Anterior cingulate cortex (tissue), 58 donors: ENCODE measurements at regions not wholly inside any gene's neighbourhood (a gene's known extent, or its start where the extent isn't known, plus 50 kb on each side); places are given as distances from the start of the nearest gene placed in this dataset.

Experiments
- DNase-seq, 58 donors: peaks; one replicate each; lab custom pipeline; 2025; lab: John Stamatoyannopoulos, UW

GRCh38 chr5:158487156-158487555, 612.6 kb downstream of the EBF1 start:
- no peak for DNase-seq

GRCh38 chr5:158486566-158486965, 613.1 kb downstream of the EBF1 start:
- DNase-seq = no peak

GRCh38 chr5:158485604-158486081, 614.1 kb downstream of the EBF1 start:
- peak in 1 of 58 donors; percentile 2 for DNase-seq

GRCh38 chr5:158485047-158485446, 614.7 kb downstream of the EBF1 start:
- DNase-seq = peak in 7 of 58 donors; percentile 3 to 47 (median 5)

- DNase-seq = no peak
Observed at GRCh38 chr5:158484150-158484549, 615.6 kb downstream of the EBF1 start.

GRCh38 chr5:158483281-158483860, 616.3 kb downstream of the EBF1 start:
- no peak for DNase-seq

DNA sequence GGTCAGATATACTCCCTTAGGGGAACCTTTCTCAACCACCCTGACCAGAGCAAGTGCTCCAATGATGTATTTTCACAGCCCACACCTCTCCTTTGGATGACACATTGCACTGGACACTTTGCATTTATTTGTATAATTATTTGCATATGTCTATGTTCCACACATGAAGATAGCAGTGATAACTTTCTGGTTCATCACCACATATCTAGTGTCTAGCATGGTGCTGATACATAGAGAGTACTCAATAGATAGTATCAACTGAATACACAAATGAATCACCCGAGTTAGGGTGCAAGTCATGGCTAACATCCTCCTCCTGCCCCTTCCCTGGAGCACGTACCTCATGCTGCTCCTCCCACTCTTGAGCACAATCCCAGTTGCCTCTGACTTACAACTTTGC, 617.6 kb downstream of the EBF1 start:
- DNase-seq = no peak

- DNase-seq = no peak
Observed at GRCh38 chr5:158478139-158478538, 619.2 kb upstream of the CLINT1 start.

GRCh38 chr5:158477214-158477613, 618.3 kb upstream of the CLINT1 start:
- no peak for DNase-seq

DNA sequence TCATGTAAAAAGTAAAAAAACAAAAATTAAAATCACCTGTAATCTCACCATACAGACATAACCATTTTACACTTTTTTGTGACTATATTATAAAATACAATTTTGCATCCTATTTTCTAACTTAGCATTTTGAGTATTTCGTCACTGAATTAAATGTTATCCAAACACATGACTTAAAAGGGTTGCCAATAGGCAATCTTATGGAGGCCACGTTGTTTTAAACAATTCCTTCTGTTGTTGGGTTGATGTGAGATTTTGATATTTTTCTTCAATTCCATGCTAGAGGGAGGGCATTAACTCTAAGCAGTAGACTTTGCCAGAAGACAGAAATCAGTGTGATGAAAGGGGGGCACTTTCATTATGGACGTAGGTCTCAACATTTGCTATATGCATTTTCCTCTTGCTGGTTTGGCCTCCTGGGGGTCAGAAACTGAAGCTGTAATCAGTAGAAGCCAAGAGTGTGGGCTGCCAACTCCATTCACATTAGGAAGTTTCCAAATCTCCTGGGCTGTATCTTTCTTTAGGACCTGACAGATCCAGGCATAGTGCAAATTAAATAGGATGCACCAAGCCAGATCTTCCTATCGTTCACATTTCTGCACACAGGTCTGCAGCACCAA, 614.2 kb upstream of the CLINT1 start:
- DNase-seq = no peak

GRCh38 chr5:158471535-158471924, 612.6 kb upstream of the CLINT1 start:
- DNase-seq = no peak

GRCh38 chr5:158470764-158471534, 612.0 kb upstream of the CLINT1 start:
- no peak for DNase-seq

DNA sequence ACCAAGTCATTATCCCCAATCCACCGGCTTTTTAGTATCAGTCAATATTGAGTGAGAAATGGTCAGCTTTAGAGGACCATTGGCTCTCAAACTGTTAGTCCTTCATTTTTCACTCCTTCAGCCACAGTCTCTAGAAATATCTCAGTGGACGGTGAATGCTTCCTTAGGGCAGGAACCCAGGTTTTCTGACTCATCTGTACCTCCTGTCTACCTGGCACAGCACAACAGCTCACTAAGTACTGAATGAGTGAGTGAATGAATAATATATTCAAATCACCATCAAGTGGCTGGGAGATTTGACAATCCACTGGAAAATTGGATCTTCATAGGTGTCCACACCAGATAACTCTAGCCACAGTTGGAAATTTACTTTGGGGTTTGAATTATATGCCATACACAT, 609.5 kb upstream of the CLINT1 start:
- no peak for DNase-seq

GRCh38 chr5:158466191-158466590, 607.2 kb upstream of the CLINT1 start:
- DNase-seq = peak in 1 of 58 donors; percentile 26

DNA sequence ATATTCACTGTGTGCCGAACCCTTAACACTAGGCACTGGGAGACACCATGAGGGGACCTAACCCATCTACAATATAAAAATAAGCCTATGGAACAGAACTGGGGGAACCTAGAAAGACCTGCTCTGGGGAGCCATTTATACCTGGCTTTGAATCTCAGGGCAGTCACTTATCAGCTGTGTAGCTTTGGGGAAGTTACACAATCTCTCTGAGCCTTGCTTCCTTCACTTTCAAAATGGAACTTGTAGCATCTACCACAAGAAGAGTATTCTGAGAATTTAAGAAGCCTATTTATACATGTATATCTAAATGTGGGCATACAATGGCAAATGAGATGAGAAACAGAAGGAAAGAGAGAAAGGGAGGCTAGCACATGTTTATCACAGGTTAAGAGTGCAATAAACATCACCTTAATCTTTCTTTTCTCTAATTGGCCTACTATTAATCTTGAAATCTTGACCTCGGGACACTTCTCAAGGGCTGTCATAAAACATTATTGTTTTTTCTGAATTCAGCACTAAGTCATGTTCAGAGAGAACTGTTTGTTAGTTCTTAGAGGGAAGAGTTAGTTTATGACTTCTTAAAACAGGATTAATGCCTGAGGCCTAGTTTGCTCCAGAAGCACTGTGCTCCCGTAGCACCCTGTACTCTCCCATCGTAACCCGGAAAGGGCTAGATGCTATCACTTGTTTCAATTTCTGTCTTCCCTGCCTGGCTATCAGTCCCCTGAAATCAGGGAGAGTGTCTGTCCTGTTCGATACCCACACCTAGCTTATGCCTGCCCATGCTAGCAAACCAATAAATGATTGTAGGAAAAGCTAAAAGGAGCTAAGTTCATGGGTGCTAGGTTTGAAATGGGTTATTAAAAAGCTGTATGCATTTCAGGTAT, 606.4 kb upstream of the CLINT1 start:
- no peak for DNase-seq

DNA sequence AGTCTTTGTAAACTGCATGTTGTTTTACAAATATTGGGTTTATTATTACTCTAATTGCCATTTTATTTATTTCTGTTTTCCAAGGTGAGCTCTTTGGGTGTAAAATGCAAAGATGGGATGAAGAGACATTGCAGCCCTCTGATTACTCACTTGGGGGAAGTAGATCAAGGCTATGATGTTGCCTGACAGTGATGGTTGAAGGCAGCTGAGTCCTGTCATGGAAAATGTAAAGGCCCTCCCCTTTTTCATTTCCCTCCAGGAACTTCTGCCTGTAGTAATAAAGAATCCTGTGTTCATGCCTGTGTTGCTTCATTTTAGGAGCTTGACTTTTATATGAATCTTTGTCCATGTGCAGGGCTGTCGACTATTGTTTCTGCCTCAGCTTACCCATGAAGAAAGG, 605.4 kb upstream of the CLINT1 start:
- no peak for DNase-seq

DNA sequence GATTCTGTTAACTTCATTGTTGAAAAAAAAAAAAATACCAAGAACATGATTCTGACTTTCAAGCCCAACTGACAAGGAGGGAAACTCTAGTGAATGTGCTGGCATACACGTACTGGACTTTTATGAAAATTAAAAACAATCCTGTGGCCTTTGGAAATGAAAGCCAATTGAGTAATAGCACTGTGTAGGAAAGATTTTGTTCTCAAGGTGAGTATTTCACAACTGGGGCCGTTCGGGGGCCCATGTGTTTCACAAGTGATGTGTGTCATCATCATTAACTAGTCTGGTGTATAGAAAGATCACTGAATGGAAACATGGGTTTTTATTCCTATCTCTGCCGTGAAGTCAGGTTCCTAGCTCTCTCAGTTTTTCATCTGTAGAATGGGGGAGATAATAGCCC, 605.0 kb upstream of the CLINT1 start:
- DNase-seq = no peak

DNA sequence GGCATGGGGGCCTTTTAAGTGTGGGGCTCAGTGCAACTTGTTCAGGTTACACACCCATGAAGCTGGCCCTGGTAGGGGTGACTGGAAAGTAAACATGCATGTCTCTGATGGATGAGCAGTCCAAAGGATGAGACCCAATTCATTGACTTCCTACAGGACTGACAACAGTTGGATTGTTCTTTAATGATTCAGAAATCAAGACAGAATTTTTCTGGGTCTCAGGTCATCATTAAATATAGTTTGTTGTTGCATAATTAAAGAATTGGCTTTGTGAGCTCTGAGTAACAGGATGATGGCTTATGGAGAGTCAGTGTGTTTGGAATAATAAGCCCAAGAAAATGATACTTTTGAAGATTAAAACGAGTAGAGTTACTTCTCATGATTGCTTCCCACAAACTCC, 604.2 kb upstream of the CLINT1 start:
- no peak for DNase-seq

GRCh38 chr5:158462349-158463114, 603.6 kb upstream of the CLINT1 start:
- DNase-seq = no peak
